RWPE1 (cell line): ENCODE measurements at regions not wholly inside any gene's neighbourhood (a gene's known extent, or its start where the extent isn't known, plus 50 kb on each side); places are given as distances from the start of the nearest gene placed in this dataset.
A peak's percentile ranks its signal among the peaks of the same experiment; 100 is the strongest.

Experiments used
- CTCF ChIA-PET: fragments of 350-600 bp; sonication (Branson Sonifier 250); formaldehyde crosslinking; extraction: SDS; loops from one replicate; lab custom pipeline; 2021; lab: Yijun Ruan, JAX
- POLR2A ChIA-PET: fragments of 400-600 bp; formaldehyde crosslinking; extraction: SDS; loops from one replicate; lab custom pipeline; 2020; ENCODE audit warnings: antibody characterized with exemption; ENCODE audit not compliant: low non-redundant PET; lab: Yijun Ruan, JAX
- DNase-seq: peaks from one replicate; pipeline ENCODE4 v3.0.0; 2012; ENCODE audit warnings: low spot score
- H3K27ac ChIP-seq: fragments of 450-650 bp; 2 replicates; pipeline ENCODE4 v1.5.1; 2017
- CTCF ChIP-seq: fragments of 450-650 bp; conservative IDR thresholded peaks from 2 replicates; pipeline ENCODE4 v1.5.1; 2017; ENCODE audit warnings: low read depth, mild to moderate bottlenecking

- no peak overlapping the region for H3K27ac ChIP-seq
- DNase-seq = no peak
- CTCF ChIA-PET = no interaction called here
- POLR2A ChIA-PET = no interaction called here
- no peak for TF ChIP-seq CTCF
Measured at GRCh38 chr14:85420278-85420677, 109.7 kb upstream of the FLRT2 start.

- no peak for TF ChIP-seq CTCF
- ChIA-PET POLR2A (no interaction called here), CTCF (no interaction called here)
- H3K27ac ChIP-seq = peak overlapping the region; percentile 82
- no peak for DNase-seq
Measured at GRCh38 chr14:85420707-85421106, 109.2 kb upstream of the FLRT2 start.

- DNase-seq = peak; percentile 26
- POLR2A ChIA-PET = no interaction called here
- peak overlapping the region; percentile 82 for H3K27ac ChIP-seq
- TF ChIP-seq CTCF = no peak
- CTCF ChIA-PET = no interaction called here
Measured at GRCh38 chr14:85421186-85421877, 108.6 kb upstream of the FLRT2 start.

GRCh38 chr14:85423889-85424288 lies 106.1 kb upstream of the FLRT2 start:
- no peak for TF ChIP-seq CTCF
- POLR2A ChIA-PET = no interaction called here
- no peak overlapping the region for H3K27ac ChIP-seq
- DNase-seq = peak; percentile 10
- CTCF ChIA-PET = no interaction called here

GRCh38 chr14:85425507-85425906 lies 104.4 kb upstream of the FLRT2 start:
- TF ChIP-seq CTCF = no peak
- H3K27ac ChIP-seq = no peak overlapping the region
- ChIA-PET CTCF (interaction anchor here (0.6 kb wide), 2 partner anchors 26 to 124 kb away, joined by 3 read pairs; no protein-coding TSS in a partner anchor), POLR2A (no interaction called here)
- no peak for DNase-seq

- no peak overlapping the region for H3K27ac ChIP-seq
- no peak for TF ChIP-seq CTCF
- POLR2A ChIA-PET = no interaction called here
- DNase-seq = no peak
- CTCF ChIA-PET = interaction anchor here (0.6 kb wide), 2 partner anchors 26 to 125 kb away, joined by 3 read pairs; no protein-coding TSS in a partner anchor
Measured at GRCh38 chr14:85426068-85426935, 103.6 kb upstream of the FLRT2 start.
